GM12878 (cell line): ENCODE measurements at regions not wholly inside any gene's neighbourhood (a gene's known extent, or its start where the extent isn't known, plus 50 kb on each side); places are given as distances from the start of the nearest gene placed in this dataset.

Source experiments
- ATAC-seq: fragments of 200-7000 bp; cut with Tn5 transposase; 3 replicates; pipeline ENCODE4 v1.9.1; 2020; ENCODE audit warnings: mild to moderate bottlenecking, moderate library complexity
- BruUV-seq: library from RNA; stranded (reverse); fragments of 400-500 nt; replicated peaks from 2 replicates; lab custom pipeline; 2021; lab: Mats Ljungman, UMichigan
- CTCF ChIA-PET: fragments of 300-600 bp; sonication (Branson Sonifier 250); formaldehyde crosslinking; extraction: SDS; loops from one replicate; lab custom pipeline; 2021; ENCODE audit warnings: inconsistent platforms; lab: Yijun Ruan, JAX
- POLR2A ChIA-PET: fragments of 350-600 bp; formaldehyde crosslinking; extraction: SDS; loops from one replicate; lab custom pipeline; 2021; ENCODE audit warnings: inconsistent platforms; lab: Charles Lee
- RAD21 ChIA-PET: fragments of 300-600 bp; sonication (Branson Sonifier 250); formaldehyde crosslinking; loops from one replicate; lab custom pipeline; 2023; ENCODE audit warnings: antibody characterized with exemption; ENCODE audit not compliant: unreplicated experiment; lab: Charles Lee
- SMC1A ChIA-PET: fragments of 300-600 bp; sonication (Branson Sonifier 250); formaldehyde crosslinking; loops from one replicate; lab custom pipeline; 2023; ENCODE audit not compliant: unreplicated experiment, uncharacterized antibody; lab: Charles Lee
- DNase-seq: peaks from one replicate; pipeline ENCODE4 v3.0.0-alpha.2; 2011; ENCODE audit warnings: low read depth, low spot score
- FAIRE-seq: peaks from 3 replicates; lab custom pipeline; 2011; peaks lifted over from hg19 to GRCh38; lab: Jason Lieb, UNC
- H2AFZ ChIP-seq: 2 replicates; pipeline ENCODE4 v1.6.0; 2011; ENCODE audit warnings: low read depth, low read length, control low read depth; ENCODE audit not compliant: control insufficient read depth
- H3K27ac ChIP-seq: 2 replicates; pipeline ENCODE4 v1.5.1; 2011; ENCODE audit warnings: control low read depth; ENCODE audit not compliant: control insufficient read depth, insufficient read depth
- H3K27me3 ChIP-seq, 2 experiments: replicated peaks in 1 of 2; 2 replicates each; pipeline versions ENCODE4 v1.6.0 to v1.6.1; 2011; ENCODE audit warnings: low read length in 1 of 2; ENCODE audit not compliant: control insufficient read depth in 2 of 2, insufficient read depth in 2 of 2
- H3K36me3 ChIP-seq, 2 experiments: 2 replicates each; pipeline ENCODE4 v1.5.1; 2011; ENCODE audit warnings: low read length in 1 of 2; ENCODE audit not compliant: control insufficient read depth in 2 of 2, insufficient read depth in 2 of 2
- H3K4me1 ChIP-seq: 2 replicates; pipeline ENCODE4 v1.6.1; 2011; ENCODE audit warnings: mild to moderate bottlenecking, low read length, moderate library complexity, mixed read lengths; ENCODE audit not compliant: control insufficient read depth, insufficient read depth
- H3K4me2 ChIP-seq: 2 replicates; pipeline ENCODE4 v1.6.0; 2011; ENCODE audit warnings: control low read depth; ENCODE audit not compliant: control insufficient read depth, insufficient read depth
- H3K4me3 ChIP-seq: fragments of 200-600 bp; sonication (generic); 2 replicates; pipeline ENCODE4 v1.5.1; 2016
- H3K79me2 ChIP-seq: 2 replicates; pipeline ENCODE4 v1.6.0; 2011; ENCODE audit warnings: low read length; ENCODE audit not compliant: control insufficient read depth, insufficient read depth
- H3K9ac ChIP-seq: 2 replicates; pipeline ENCODE4 v1.8.0; 2011; ENCODE audit warnings: low read length, control low read depth, mixed read lengths; ENCODE audit not compliant: control insufficient read depth, insufficient read depth
- H3K9me3 ChIP-seq: replicated peaks from 3 replicates; pipeline ENCODE4 v1.5.1; 2011; ENCODE audit warnings: mild to moderate bottlenecking, low read length; ENCODE audit not compliant: control insufficient read depth, insufficient read depth
- H4K20me1 ChIP-seq: 2 replicates; pipeline ENCODE4 v1.6.0; 2011; ENCODE audit not compliant: control insufficient read depth, insufficient read depth
- BCLAF1 ChIP-seq: fragments of 450-650 bp; IDR thresholded peaks from 2 replicates; pipeline ENCODE4 v1.6.1; 2017; ENCODE audit warnings: antibody characterized with exemption, mild to moderate bottlenecking, moderate library complexity
- CBFB ChIP-seq: IDR thresholded peaks from 2 replicates; pipeline ENCODE4 v1.6.1; 2016; ENCODE audit warnings: antibody characterized with exemption, low read depth
- CEBPZ ChIP-seq: fragments of 150-350 bp; IDR thresholded peaks from 2 replicates; pipeline ENCODE4 v1.6.1; 2016; ENCODE audit warnings: low read depth, low read length
- GATAD2B ChIP-seq: fragments of 450-650 bp; conservative IDR thresholded peaks from 2 replicates; pipeline ENCODE4 v1.6.1; 2017; ENCODE audit warnings: low read depth, mild to moderate bottlenecking, moderate library complexity
- HDAC6 ChIP-seq: fragments of 200-600 bp; sonication (generic); IDR thresholded peaks from one replicate; pipeline ENCODE4 v1.8.0; 2017; ENCODE audit warnings: antibody characterized with exemption; ENCODE audit not compliant: unreplicated experiment
- IRF3 ChIP-seq: fragments of 450-650 bp; IDR thresholded peaks from 2 replicates; pipeline ENCODE4 v1.6.1; 2014; ENCODE audit warnings: mild to moderate bottlenecking
- KDM1A ChIP-seq: fragments of 200-600 bp; sonication (generic); IDR thresholded peaks from 2 replicates; pipeline ENCODE4 v1.6.1; 2016; ENCODE audit warnings: borderline replicate concordance
- NFIC ChIP-seq: IDR thresholded peaks from 2 replicates; pipeline ENCODE4 v1.6.1; 2012; ENCODE audit warnings: low read depth, mild to moderate bottlenecking, inconsistent platforms, low read length, moderate library complexity
- POLR2AphosphoS2 ChIP-seq: IDR thresholded peaks from 2 replicates; pipeline ENCODE4 v1.6.1; 2011; ENCODE audit warnings: low read depth, mild to moderate bottlenecking, low read length, improper control_type of control experiment, moderate library complexity
- STAT3 ChIP-seq: IDR thresholded peaks from 2 replicates; pipeline ENCODE4 v1.6.1; 2011; ENCODE audit warnings: low read depth, low read length, improper control_type of control experiment
- ZBED1 ChIP-seq: IDR thresholded peaks from 2 replicates; pipeline ENCODE4 v1.6.1; 2016; ENCODE audit warnings: borderline replicate concordance
- ZNF217 ChIP-seq: fragments of 450-650 bp; IDR thresholded peaks from 2 replicates; pipeline ENCODE4 v1.6.1; 2017; ENCODE audit warnings: antibody characterized with exemption, mild to moderate bottlenecking
- ZNF274 ChIP-seq: IDR thresholded peaks from one replicate; pipeline ENCODE4 v1.8.0; 2011; ENCODE audit not compliant: insufficient read length, insufficient read depth
- ZNF687 ChIP-seq: fragments of 450-650 bp; IDR thresholded peaks from 2 replicates; pipeline ENCODE4 v1.6.1; 2017; ENCODE audit warnings: mild to moderate bottlenecking, moderate library complexity
- WGBS: methylation state at CpG from one replicate; pipeline ENCODE4 v1.1.6; 2016; ENCODE audit warnings: low lambda C conversion rate; ENCODE audit not compliant: insufficient replicate concordance, insufficient coverage; ENCODE audit errors: missing lambda C conversion rate; 5-methylcytosine and 5-hydroxymethylcytosine counted together
- in situ Hi-C: fragments of 300-500 bp; cut with MboI; formaldehyde crosslinking; loops from 9 replicates; pipeline ENCODE4 v1.14.3; 2018; ENCODE audit warnings: mixed read lengths
- intact Hi-C: fragments of 100-400 bp; cut with micrococcal nuclease; formaldehyde crosslinking; loops from one replicate; pipeline ENCODE4 v1.14.2; 2022; ENCODE audit not compliant: unreplicated experiment

GRCh38 chr1:229130028-229130668 lies 140.8 kb upstream of the RAB4A start:
- H3K4me3 ChIP-seq, result no peak overlapping the region
- TF ChIP-seq POLR2AphosphoS2 (no peak), CEBPZ (no peak), ZNF687 (no peak), CBFB (no peak), IRF3 (no peak), STAT3 (no peak), ZNF274 (no peak), ZBED1 (no peak), KDM1A (no peak), BCLAF1 (no peak), ZNF217 (no peak), HDAC6 (no peak), NFIC (no peak), GATAD2B (no peak)

More at GRCh38 chr1:229130028-229130668, 140.8 kb upstream of the RAB4A start:
- Histone ChIP-seq H3K79me2 (no peaks in the 10 kb centered on the region), H3K4me2 (no peak overlapping the region), H3K9ac (no peak overlapping the region), H3K36me3 (no peaks in the 10 kb centered on the region), H3K27me3 (peaks cover 0 to 6% of the 10 kb centered on the region in 2 experiments; a peak in 1 of 4 replicates), H4K20me1 (no peaks in the 10 kb centered on the region), H2AFZ (no peak overlapping the region), H3K4me1 (peaks cover 3% of the 10 kb centered on the region; the same call in 1 of the 2 replicates), H3K9me3 (no peaks in the 10 kb centered on the region; the same call in 2 of the 3 replicates), H3K27ac (no peak overlapping the region)
- 26% methylated on average over 9 of the region's 9 CpGs for WGBS
- in situ Hi-C loops, result no loop called here
- ATAC-seq (no peak), FAIRE-seq (no peak), DNase-seq (no peak)
- BruUV-seq, result no TSS peak
- RAD21 ChIA-PET, result no interaction called here
- intact Hi-C loops, result no loop called here
- CTCF ChIA-PET, result no interaction called here
- SMC1A ChIA-PET, result no interaction called here
- POLR2A ChIA-PET, result no interaction called here
